Hepatocyte (in vitro differentiated cells): ENCODE measurements at regions not wholly inside any gene's neighbourhood (a gene's known extent, or its start where the extent isn't known, plus 50 kb on each side); places are given as distances from the start of the nearest gene placed in this dataset.

Experiments used
- CTCF ChIP-seq: fragments of 200-600 bp; sonication (generic); IDR thresholded peaks from 2 replicates; pipeline ENCODE4 v1.5.1; 2016; ENCODE audit warnings: antibody characterized with exemption, mild to moderate bottlenecking; ENCODE audit not compliant: poor library complexity
- EZH2 ChIP-seq: fragments of 200-600 bp; sonication (generic); IDR thresholded peaks from 2 replicates; pipeline ENCODE4 v1.6.1; 2016; ENCODE audit warnings: antibody characterized with exemption, mild to moderate bottlenecking, borderline replicate concordance
- EZH2phosphoT487 ChIP-seq: fragments of 200-600 bp; sonication (generic); IDR thresholded peaks from one replicate; pipeline ENCODE4 v1.6.1; 2018; ENCODE audit warnings: antibody characterized with exemption, mild to moderate bottlenecking, low read depth, moderate library complexity; ENCODE audit not compliant: unreplicated experiment, severe bottlenecking

- TF ChIP-seq CTCF = no peak
- no peak for TF ChIP-seq EZH2
- no peak for TF ChIP-seq EZH2phosphoT487
Measured at GRCh38 chr1:147847831-147848230, 54.8 kb upstream of the GJA8 start.
